Stomach (tissue), 8 donors: ENCODE measurements at regions not wholly inside any gene's neighbourhood (a gene's known extent, or its start where the extent isn't known, plus 50 kb on each side); places are given as distances from the start of the nearest gene placed in this dataset.

Source experiments
- DNase-seq, 2 donors: peaks; one replicate each; pipeline versions ENCODE4 v3.0.0 to v3.0.0-alpha.2; 2013 to 2019
- H3K27ac ChIP-seq, 5 donors: fragments of 200-600 bp in 4 of 5; sonication (generic) in 4 of 5; one replicate each; pipeline ENCODE4 v1.5.1; 2013 to 2019; ENCODE audit warnings: mild to moderate bottlenecking in 1 of 5, moderate library complexity in 1 of 5
- H3K27me3 ChIP-seq, 3 donors: fragments of 200-600 bp; sonication (generic); one replicate each; pipeline ENCODE4 v1.5.1; 2017 to 2019; ENCODE audit warnings: mixed run types in 1 of 3
- H3K36me3 ChIP-seq, 4 donors: fragments of 200-600 bp; sonication (generic); 1 replicate in 3 of 4; 2 replicates in 1 of 4; pipeline ENCODE4 v1.5.1; 2016 to 2019
- H3K4me1 ChIP-seq, 4 donors: fragments of 200-600 bp; sonication (generic); one replicate each; pipeline ENCODE4 v1.5.1; 2016 to 2019
- H3K4me3 ChIP-seq, 4 donors: fragments of 200-600 bp; sonication (generic) in 3 of 4; one replicate each; pipeline ENCODE4 v1.5.1; 2016 to 2019; ENCODE audit warnings: mild to moderate bottlenecking in 1 of 4
- H3K9me3 ChIP-seq, 4 donors: fragments of 200-600 bp; sonication (generic); one replicate each; pipeline ENCODE4 v1.5.1; 2016 to 2019
- EP300 ChIP-seq: sonication (generic); formaldehyde crosslinking; IDR thresholded peaks from one replicate; pipeline ENCODE4 v1.6.1; 2017; ENCODE audit warnings: antibody characterized with exemption
- POLR2A ChIP-seq, 4 donors: fragments of 450-650 bp; IDR thresholded peaks; one replicate each; pipeline ENCODE4 v1.6.1; 2016; ENCODE audit warnings: antibody characterized with exemption in 4 of 4, control low read depth in 2 of 4, mild to moderate bottlenecking in 1 of 4, moderate library complexity in 1 of 4
- POLR2AphosphoS5 ChIP-seq, 3 donors: sonication (generic); formaldehyde crosslinking; IDR thresholded peaks; one replicate each; pipeline ENCODE4 v1.6.1; 2016; ENCODE audit warnings: antibody characterized with exemption in 3 of 3
- WGBS, 5 donors: extraction: QIAGEN DNeasy Blood & Tissue Kit in 3 of 5; methylation state at CpG; one replicate each; pipeline versions ENCODE4 v1.1.5 to v1.1.7; 2013 to 2018; 5-methylcytosine and 5-hydroxymethylcytosine counted together
- intact Hi-C: fragments of 100-400 bp; cut with DNase I; formaldehyde crosslinking; loops from one replicate; pipeline ENCODE4 v1.15.1; 2023; ENCODE audit warnings: low total_unique reads
- TF ChIP-seq, protein P1 (sequence below), 7 experiments: fragments of 450-650 bp in 4 of 7; fragments of 200-600 bp in 3 of 7; sonication (generic) in 3 of 7; IDR thresholded peaks; one replicate each; pipeline ENCODE4 v1.5.1; 2016 to 2019; ENCODE audit warnings: antibody characterized with exemption in 7 of 7, control low read depth in 2 of 7, mild to moderate bottlenecking in 1 of 7
- donor health status: healthy with polysubstance abuse.
- donor health status: Bipolar disorder and iron deficiency.
- donor health status: healthy.

DNA sequence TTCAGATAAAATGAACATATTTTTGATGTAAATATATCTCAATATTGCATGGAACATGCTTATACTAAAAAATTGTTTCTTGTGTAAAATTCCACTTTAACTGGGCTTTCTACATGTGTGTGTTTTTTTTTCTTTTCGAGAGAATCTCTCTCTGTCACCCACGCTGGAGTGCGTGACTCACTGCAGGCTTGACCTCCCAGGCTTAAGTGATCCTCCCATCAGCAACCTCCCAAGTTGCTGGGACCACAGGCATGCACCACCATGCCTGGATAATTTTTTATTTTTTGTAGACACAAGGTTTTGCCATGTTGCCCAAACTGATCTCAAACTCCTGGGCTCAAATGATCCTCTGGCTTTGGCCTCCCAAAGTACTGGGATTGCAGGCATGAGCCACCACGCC lies 254.6 kb downstream of the LOXHD1 start:
- Histone ChIP-seq H3K9me3 (no peaks in the 10 kb centered on the region), H3K36me3 (no peaks in the 10 kb centered on the region), H3K4me1 (peaks cover 0 to 4% (median 2%) of the 10 kb centered on the region in 4 donors), H3K27ac (no peak overlapping the region), H3K27me3 (peaks cover 0 to 4% (median 0%) of the 10 kb centered on the region in 3 donors), H3K4me3 (no peak overlapping the region)
- 62 to 81% (median 79%) methylated on average over 4 of the region's 4 CpGs for WGBS, 5 donors
- intact Hi-C loops = no loop called here
- no peak for DNase-seq
- TF ChIP-seq POLR2AphosphoS5 (IDR thresholded peaks at IDR 0.05) = no peak
- TF ChIP-seq, protein P1, sequence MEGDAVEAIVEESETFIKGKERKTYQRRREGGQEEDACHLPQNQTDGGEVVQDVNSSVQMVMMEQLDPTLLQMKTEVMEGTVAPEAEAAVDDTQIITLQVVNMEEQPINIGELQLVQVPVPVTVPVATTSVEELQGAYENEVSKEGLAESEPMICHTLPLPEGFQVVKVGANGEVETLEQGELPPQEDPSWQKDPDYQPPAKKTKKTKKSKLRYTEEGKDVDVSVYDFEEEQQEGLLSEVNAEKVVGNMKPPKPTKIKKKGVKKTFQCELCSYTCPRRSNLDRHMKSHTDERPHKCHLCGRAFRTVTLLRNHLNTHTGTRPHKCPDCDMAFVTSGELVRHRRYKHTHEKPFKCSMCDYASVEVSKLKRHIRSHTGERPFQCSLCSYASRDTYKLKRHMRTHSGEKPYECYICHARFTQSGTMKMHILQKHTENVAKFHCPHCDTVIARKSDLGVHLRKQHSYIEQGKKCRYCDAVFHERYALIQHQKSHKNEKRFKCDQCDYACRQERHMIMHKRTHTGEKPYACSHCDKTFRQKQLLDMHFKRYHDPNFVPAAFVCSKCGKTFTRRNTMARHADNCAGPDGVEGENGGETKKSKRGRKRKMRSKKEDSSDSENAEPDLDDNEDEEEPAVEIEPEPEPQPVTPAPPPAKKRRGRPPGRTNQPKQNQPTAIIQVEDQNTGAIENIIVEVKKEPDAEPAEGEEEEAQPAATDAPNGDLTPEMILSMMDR (IDR thresholded peaks at IDR 0.05) = no peak
- TF ChIP-seq EP300 = no peak
- TF ChIP-seq POLR2A (IDR thresholded peaks at IDR 0.05) = no peak

DNA sequence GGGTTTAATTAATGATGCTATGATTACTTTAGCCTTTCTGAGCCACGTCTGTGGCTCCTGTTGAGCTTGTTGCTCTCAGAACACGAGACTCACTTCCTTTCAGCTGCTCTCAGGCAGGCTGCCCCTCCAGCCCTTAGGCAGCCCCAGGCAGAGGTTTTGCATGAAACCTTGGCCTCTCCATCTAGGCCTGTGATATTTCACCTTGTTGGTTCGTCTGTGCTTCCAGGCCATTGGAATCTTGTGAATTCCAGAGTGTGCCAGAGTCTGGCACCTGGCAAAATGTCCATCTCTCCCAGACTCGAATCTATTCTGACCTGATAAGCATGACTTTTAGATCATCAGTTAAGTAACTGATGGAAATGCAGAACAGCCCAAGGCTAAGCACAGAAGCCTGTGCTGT lies 254.1 kb downstream of the LOXHD1 start:
- no peak for DNase-seq
- Histone ChIP-seq H3K4me3 (no peak overlapping the region), H3K27me3 (peaks cover 0 to 4% (median 0%) of the 10 kb centered on the region in 3 donors), H3K4me1 (peaks cover 0 to 4% (median 2%) of the 10 kb centered on the region in 4 donors), H3K36me3 (no peaks in the 10 kb centered on the region), H3K9me3 (no peaks in the 10 kb centered on the region), H3K27ac (no peak overlapping the region)
- 45 to 62% (median 53%) methylated on average over 4 of the region's 4 CpGs for WGBS, 5 donors
- TF ChIP-seq POLR2AphosphoS5 (IDR thresholded peaks at IDR 0.05) = no peak
- TF ChIP-seq, protein P1 (IDR thresholded peaks at IDR 0.05) = no peak
- no peak for TF ChIP-seq POLR2A (IDR thresholded peaks at IDR 0.05)
- TF ChIP-seq EP300 = no peak
- intact Hi-C loops = no loop called here

- Histone ChIP-seq H3K27me3 (peaks cover 0 to 4% (median 0%) of the 10 kb centered on the region in 3 donors), H3K36me3 (no peaks in the 10 kb centered on the region), H3K4me3 (no peak overlapping the region), H3K4me1 (peaks cover 0 to 6% (median 2%) of the 10 kb centered on the region in 4 donors), H3K27ac (no peak overlapping the region), H3K9me3 (no peaks in the 10 kb centered on the region)
- no peak for TF ChIP-seq POLR2A (IDR thresholded peaks at IDR 0.05)
- 83 to 90% (median 89%) methylated on average over 9 of the region's 9 CpGs for WGBS, 5 donors
- intact Hi-C loops = no loop called here
- DNase-seq = no peak
Measured at GRCh38 chr18:46405832-46406538, 251.0 kb downstream of the LOXHD1 start.

GRCh38 chr18:46406539-46406932 lies 250.5 kb downstream of the LOXHD1 start:
- Histone ChIP-seq H3K9me3 (no peaks in the 10 kb centered on the region), H3K27ac (peak overlapping the region in 1 of 5 donors; percentile 72), H3K27me3 (peaks cover 0 to 4% (median 0%) of the 10 kb centered on the region in 3 donors), H3K4me3 (no peak overlapping the region), H3K36me3 (no peaks in the 10 kb centered on the region), H3K4me1 (peaks cover 0 to 12% (median 2%) of the 10 kb centered on the region in 4 donors)
- intact Hi-C loops = no loop called here
- DNase-seq = no peak
- 62 to 92% (median 70%) methylated on average over 2 to 4 of the region's 4 CpGs for WGBS, 5 donors
- TF ChIP-seq EP300 = no peak
- TF ChIP-seq POLR2A (IDR thresholded peaks at IDR 0.05) = no peak
- TF ChIP-seq, protein P1 (IDR thresholded peaks at IDR 0.05) = no peak
- no peak for TF ChIP-seq POLR2AphosphoS5 (IDR thresholded peaks at IDR 0.05)
